ENCODE measurements at regions not wholly inside any gene's neighbourhood (a gene's known extent, or its start where the extent isn't known, plus 50 kb on each side); places are given as distances from the start of the nearest gene placed in this dataset.
"Not testable (repeated sequence)": the region's sequence is repeated elsewhere in the genome, so short reads cannot be mapped to it uniquely, and the experiment has no call there.

DNA sequence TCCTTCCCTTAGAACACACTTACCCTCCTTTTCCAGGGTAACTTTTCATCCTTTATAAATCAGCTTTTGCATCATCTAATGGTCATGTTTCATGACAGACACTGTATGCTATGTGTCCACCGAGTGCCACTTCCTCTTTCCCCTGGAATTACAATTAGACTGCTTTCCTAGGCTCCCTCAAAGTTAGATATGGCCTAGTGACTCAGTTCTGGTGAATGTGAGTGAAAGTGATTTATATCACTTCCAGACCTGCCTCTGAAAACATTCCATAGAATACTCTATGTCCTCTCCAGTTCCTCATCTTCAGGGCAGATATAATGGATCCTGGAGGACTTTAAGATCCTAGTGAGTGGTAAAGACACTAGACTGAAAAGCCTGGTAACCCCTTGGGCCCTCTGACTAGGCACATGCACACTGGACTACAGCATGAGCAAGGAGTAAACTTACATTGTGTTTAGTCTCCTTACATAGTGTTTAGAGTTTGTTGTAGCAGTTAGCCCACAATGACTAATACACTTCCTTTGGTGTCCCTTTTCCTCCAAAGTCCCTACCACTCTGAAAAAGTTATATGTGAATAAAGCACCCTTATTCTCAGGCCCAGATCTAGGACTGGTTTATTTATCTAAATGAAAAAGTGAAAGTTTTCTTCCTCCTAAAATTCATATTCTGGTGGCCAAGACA is 59.3 kb downstream of the GPR88 start:
- peak; percentile 49 for DNase-seq (ENCODE audit: low read depth)

DNA sequence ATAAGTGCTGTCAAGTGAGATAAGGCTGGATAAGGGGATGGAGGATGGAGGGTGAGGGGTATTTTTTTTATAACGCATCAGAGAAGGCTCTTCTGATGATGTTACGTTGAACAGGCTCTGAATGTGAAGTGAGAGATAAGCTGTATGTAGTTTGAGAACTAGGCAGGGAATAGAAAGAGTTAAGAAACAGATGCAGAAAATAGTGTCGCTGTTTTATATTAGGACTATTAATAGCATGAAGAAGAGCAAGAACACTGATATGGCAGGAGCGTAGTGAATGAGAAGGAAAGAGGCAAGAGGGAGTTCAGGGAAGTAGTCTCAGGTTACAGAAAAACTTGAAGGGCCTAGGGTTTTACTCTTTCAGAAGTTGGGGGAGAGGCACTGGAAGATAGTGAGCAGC is 59.8 kb downstream of the GPR88 start:
- DNase-seq (ENCODE audit: low read depth): peak; percentile 68

DNA sequence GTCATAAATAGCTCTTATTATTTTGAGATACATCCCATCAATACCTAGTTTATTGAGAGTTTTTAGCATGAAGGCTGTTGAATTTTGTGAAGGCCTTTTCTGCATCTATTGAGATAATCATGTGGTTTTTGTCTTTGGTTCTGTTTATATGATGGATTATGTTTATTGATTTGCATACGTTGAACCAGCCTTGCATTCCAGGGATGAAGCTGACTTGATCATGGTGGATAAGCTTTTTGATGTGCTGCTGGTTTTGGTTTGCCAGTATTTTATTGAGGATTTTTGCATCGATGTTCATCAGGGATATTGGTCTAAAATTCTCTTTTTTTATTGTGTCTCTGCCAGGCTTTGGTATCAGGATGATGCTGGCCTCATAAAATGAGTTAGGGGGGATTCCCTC is 62.4 kb downstream of the GPR88 start:
- DNase-seq (ENCODE audit: low read depth): not testable (repeated sequence)

DNA sequence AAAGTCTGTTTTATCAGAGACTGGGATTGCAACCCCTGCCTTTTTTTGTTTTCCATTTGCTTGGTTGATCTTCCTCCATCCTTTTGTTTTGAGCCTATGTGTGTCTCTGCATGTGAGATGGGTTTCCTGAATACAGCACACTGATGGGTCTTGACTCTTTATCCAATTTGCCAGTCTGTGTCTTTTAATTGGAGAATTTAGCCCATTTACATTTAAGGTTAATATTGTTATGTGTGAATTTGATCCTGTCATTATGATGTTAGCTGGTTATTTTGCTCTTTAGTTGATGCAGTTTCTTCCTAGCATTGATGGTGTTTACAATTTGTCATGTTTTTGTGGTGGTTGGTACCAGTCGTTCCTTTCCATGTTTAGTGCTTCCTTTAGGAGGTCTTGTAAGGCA is 64.1 kb downstream of the GPR88 start:
- not testable (repeated sequence) for DNase-seq (ENCODE audit: low read depth)

DNA sequence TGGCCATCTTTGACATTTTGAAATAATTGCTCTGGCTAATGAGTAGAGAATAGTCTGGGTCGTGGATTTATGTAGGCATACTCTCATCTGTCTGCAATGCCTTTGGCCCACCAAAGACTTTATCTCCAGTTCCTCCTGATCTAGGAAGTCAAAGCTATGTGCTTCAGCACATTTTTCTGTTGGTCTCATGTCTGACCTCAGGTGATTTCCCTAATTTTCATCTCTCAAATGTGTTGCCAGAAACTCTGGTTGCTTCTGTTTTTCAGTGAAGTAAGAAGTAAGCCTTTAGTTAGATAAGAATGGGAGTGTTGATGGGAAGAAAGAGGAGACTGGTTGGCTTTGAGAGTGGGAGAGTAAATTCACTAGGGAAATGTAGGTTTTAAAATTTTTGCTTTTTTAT is 66.4 kb downstream of the GPR88 start:
- peak; percentile 39 for DNase-seq (ENCODE audit: low read depth)

DNA sequence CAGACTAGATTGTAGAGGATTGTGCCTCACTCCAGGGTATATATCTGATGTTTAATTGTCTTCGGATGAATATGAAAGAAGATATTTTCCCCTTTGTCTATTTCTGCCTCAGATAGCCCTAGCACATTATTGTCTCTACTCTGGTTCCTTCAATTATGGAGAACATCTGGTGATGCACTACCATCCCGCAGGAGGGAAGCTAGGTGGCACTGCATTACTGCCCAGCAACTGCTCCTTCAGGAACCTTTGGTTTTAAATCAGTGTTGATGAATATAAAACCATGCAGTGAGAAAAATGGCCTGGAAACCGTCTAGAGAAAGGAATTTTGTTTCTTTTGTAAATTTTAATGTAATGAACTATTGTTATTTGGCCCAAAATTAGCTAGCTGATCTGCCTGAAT is 68.5 kb downstream of the GPR88 start:
- peak; percentile 78 for DNase-seq (ENCODE audit: low read depth)

DNA sequence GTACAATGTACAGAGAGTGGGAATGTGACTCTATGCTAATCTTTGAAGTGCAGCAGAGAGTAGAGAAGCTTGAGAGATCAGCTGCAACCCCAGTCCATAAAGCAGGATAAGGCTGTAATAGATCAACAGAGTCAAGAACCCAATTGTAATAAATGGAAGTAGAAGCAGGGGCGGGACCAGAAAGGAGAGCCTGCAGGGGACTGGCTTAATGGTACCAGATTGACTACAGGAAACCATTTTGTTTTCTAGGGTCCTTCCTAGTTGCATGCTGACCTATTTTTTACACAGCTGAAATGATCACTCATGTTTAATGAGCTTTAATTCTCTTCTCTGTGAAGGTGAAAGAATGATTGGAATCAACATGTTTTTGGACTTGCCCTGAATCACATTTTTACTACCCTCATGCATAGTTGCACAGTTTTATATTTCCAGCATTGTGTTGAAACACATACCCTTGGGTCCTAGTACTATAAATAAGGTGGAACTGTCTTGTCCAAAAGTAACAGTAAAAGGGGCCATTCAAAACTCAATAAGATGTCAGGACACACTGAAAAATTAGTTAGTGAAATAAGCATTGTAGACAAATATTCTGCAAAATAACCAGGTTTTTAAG is 69.8 kb downstream of the GPR88 start:
- DNase-seq (ENCODE audit: low read depth): no peak

DNA sequence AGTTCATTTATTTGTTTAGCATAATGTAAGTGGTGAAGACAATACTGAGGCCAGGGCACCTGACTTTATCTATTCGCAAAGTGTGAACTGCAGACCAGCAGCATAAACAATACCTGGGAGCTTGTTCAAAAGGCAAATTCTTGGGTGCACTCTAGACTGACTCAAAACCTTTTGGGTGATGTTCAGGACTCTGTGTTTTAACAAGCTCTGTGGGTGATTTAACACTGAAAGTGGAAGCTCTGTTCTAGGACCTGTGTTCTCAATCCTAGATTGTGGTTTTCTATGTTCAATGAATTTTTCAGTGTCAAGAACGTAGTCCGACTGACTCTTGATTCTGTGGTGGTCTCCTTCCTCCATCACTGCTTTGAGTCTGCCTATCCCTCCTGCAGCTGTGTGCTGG is 71.9 kb downstream of the GPR88 start:
- no peak for DNase-seq (ENCODE audit: low read depth)

DNA sequence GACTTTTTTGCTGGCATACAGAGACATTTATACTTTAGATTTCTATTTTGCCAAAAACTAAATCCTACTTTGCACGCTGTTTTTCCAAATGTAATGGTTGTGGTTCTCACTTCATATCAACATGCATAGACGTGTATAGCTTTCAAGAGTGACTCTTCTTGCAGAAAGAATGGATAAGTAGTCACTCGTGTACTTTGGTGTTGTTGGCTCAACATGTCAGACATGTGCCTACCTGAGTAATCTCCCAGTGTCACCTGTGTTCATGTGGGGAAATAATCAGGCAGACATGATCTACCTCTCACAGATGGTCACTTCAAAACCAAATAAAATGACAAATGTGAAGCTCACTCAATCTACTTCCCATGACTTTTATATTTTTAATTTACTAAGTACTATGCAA is 73.1 kb downstream of the GPR88 start:
- DNase-seq (ENCODE audit: low read depth): no peak

DNA sequence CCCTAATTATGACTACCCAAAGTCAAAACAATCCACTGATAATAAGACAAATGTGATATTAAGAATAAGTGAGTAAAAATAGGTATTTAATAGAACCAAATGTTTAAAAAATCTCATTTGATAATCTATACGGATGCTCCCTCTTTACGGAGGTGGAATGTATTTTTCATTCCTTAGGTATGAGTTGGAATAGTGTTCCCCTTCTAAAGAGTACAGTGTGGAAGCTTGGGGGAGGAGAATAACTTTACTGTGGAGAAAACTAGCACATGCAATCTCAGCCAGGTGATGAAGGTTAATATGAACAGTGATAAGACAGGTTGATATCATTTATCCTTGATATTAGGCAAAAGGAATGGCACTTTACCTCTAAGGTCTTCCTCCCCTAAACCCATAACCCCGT is 74.6 kb downstream of the GPR88 start:
- DNase-seq (ENCODE audit: low read depth): no peak

DNA sequence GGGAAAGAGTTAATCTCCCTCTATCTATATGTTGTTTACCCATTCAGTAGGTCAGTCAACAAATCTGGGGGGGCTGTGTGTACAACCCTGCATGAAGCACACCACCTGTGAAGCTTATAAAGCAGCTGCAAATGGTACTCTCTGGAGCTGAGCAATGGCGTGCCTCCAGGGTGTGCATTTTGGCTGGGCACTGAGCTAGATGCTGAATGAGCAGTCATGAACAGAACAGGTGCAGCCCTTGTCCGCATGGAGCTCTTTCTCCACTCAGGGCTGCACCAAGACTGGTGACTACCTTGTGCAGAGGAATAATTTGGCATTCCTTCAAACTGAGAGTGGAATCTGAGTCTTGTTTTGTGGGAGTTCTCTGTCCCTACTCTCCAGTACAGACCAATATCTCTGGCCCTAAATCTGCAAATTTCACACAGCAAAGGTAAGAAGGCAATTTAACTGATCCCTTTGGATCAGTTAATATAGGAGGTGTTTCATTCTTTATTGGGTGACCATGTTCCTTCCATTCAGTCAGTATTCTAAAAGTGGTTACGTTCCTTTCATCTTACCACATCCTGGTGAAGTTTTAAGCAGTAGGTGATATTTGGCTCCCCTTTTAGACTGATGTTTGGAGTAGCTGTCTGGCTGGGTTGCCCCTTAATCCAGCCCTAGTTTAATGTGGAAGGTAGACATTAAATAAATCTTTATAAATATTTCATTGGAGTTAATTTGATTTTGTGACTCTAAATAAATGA is 76.0 kb downstream of the GPR88 start:
- DNase-seq (ENCODE audit: low read depth): peak; percentile 52

DNA sequence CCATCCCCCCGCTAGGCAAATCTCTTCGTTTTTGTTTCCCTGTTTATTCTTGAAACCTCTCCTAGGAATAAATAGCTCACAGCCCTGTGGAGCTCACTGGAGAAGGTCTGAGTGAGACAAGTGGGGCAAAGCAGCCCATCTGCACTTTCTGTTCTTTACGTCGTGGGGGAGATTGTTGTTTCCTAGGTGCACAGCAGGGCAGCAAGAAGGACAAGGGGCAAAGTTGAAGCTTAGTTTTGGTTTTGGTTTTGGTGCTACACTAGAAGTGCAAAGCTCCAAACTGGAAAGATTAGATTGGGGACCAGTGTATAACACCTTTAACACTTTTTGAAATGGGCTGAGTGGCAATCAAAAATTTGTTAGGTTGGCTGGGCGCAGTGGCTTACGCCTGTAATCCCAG is 76.6 kb downstream of the GPR88 start:
- DNase-seq (ENCODE audit: low read depth): no peak

DNA sequence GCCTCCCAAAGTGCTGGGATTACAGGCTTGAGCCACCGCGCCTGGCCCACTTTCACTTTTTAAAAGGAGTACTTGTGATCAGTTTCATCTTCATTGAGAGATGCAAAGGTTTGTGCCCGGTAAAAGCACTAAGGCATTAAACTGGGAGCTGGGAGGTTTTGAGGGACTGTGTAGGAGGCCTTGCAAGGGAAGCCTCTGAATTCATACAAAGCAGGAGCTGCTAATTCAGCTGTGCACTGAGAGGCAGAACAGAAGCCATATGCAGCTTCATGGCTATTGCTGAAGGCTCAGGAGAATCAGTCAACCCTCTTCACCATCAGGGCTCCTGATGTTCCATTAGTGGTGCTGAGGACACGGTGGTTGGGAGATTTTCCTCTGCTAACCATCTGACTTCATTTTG is 77.7 kb downstream of the GPR88 start:
- DNase-seq (ENCODE audit: low read depth): no peak

DNA sequence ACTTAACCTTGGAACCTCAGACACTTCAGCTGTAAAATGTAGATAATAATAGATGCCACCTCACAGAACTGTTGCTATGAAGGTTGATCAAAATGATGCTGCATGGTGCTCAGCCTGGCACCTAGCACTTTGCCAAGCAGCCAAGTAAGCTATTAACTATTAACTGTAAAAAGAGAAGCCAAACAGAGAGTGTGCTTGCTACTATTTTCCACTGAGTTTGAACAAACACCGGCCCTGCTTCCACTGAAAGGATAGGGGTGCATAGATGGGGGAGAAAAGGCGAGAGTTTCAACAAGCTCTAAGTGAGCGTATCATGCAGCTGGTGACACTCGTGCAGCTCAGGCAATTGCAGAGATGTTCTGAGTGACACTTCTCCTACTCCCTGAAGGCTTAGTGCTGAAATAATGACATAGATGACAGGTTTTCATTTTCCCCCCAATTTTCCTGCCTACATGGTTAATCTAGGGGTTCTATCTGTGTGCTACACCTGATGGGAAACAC is 78.2 kb downstream of the GPR88 start:
- no peak for DNase-seq (ENCODE audit: low read depth)

DNA sequence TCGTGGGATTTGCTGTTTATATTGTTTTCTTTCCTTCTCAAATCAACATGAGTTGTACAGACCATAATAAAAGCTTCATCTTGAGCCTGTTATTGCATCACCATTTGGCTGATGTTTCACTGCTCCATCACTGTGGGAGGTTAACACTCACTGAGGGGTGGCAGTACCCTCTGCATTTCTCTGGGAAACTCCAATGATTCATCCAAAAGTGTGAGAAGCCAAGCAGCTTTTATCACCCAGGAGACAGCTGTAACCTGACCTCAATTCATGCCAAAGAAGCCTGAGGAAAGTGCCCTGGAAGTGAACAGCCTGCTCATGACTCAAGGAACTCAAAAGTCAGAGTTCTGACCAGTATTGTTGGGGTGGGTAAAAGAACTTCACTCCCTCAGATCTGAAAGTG is 84.1 kb downstream of the GPR88 start:
- peak; percentile 97 for DNase-seq (ENCODE audit: low read depth)

DNA sequence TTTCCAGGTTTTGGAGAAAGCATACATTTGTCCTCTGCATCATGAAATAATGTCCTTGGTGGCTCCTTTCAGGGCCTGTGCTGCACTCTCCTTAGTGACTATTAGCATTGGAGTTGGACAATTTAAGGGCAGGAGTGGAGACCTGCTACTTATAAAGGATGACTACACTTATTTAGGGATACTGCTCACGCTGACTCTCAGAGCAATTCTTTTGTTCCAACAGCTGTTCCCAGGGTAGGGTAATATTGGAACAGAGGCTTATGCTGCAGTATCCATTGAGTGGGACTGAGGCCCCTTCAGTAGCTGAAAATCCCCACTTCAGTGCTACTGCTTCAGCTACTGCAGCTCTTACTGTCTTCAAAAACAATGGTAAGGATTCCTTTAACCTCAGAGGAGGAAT is 84.6 kb downstream of the GPR88 start:
- peak; percentile 91 for DNase-seq (ENCODE audit: low read depth)

DNA sequence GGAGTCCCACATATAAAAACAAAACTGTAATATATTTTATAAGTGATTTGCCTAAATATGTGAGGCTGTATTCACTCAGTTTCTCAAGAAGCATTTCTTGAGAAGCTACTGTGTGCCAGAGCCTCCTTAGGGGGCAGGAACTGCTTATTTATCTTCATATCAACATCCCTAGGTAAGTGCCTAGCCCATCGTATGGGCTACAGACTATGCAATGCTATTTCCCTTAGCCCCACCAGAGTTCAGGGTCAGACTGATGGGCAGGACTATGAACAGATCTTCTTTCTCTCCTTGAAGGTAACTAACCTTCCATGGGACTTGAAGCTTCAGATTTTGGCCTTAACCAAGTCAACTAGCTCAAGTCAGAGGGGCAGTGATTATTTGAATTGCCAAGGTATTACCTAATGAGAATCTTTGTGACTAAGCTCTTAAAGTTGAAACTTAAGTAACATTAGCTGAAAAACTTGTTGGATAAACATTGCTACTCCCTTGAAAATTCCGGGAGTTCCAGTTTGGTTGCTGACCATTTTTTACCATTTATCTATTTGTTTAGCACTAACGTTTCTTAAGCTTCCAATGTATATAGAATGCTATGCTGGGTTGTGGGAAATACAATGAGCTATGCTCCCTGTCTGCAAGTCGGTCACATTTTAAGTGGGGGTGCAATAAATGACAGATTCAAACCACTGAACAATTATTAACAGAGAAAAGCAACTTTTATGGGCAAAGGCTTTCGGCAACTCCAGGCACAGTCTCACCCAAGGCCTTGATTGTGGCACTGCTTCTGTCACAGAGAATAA is 85.2 kb downstream of the GPR88 start:
- peak; percentile 56 for DNase-seq (ENCODE audit: low read depth)

DNA sequence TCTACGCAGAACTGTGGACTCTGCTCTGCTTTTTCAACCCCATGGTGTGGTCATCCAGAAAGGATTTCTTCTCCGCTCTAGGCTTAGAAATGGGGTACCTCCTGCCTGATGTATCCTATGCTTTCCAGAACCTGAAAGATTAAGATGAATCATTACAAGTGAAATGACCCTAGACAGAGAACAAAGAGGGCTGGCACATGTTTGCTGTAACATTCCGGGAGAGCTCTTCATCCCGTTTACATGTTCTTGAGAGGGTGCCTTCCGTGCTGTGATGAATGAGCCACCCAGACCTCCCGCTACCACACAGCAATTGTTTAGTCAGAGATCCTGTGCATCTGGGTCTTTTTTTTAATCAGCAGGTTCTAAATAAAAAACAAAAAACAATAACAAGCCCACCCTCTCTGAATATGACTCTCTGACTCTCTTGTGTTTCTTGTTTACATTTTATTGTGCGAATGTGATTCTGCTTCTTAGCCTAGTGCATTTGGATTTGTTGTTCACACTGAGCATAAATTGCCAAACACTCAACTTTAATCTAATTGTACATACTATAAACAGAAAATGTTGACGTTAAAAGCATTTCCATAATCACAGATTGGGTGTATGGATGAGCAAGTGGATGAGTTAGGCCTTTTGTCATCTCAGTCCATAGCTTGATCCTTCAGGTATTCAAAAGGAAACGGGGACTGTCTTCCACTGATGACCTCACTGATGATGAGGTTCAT is 87.1 kb downstream of the GPR88 start:
- DNase-seq (ENCODE audit: low read depth): no peak

DNA sequence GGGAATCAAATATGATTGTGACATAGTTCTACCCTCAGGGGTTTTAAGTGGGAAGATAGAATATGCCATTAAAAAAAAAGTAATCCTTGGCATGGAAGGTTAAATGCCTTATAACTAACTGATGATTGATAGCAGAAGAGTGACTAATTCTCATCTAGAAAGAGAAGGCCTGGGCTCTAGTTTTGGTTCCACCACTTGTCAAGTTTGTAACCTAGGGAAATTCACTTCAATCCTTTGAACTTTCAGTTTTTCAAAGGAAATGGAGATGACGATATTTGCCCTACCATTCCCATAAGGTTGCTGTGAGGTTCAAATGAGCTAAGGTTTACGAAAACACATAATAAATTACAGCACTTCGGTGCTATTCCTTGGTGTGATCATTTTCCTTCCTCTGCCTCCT is 88.5 kb downstream of the GPR88 start:
- no peak for DNase-seq (ENCODE audit: low read depth)

DNA sequence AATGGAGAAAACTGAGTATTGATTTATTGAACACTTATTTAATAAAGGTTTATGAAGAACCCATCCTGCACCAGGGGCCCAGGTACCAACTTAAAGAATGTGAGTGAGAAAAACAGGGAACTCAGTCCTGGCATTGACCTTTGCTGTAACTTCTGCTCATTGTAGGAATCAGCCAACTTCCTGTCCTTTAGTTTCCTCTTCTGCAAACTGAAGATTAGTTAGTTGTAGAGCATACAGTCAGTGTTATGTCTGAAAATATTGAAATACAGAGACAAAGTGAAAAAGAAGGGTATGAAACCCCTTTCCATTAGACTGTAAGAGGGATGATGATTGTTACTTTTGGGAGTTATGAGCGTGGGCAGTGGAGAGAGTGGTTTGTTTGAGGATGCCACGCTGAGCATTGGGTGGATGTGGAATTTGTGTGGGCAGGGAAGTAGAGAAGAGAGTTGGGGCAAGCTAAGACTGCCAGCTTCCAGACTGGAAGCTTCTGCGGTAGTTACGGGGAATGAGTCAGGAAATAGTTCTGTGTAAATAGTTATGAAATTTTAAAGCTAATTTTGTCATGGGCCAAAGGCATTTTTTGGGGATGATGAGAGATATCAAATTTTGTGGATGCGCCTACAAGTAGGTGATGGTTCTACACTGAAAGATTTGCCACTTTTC is 89.2 kb downstream of the GPR88 start:
- peak; percentile 94 for DNase-seq (ENCODE audit: low read depth)

All from myocyte (in vitro differentiated cells).